GM19372 (cell line): ENCODE measurements at regions not wholly inside any gene's neighbourhood (a gene's known extent, or its start where the extent isn't known, plus 50 kb on each side); places are given as distances from the start of the nearest gene placed in this dataset.
A peak's percentile ranks its signal among the peaks of the same experiment; 100 is the strongest.
"Not testable (repeated sequence)": the region's sequence is repeated elsewhere in the genome, so short reads cannot be mapped to it uniquely, and the experiment has no call there.

ENCODE experiments used
- ATAC-seq: cut with Tn5 transposase; IDR thresholded peaks from one replicate; pipeline ENCODE4 v1.9.1; 2021; ENCODE audit warnings: mild to moderate bottlenecking, low read depth, moderate library complexity; ENCODE audit not compliant: unreplicated experiment

GRCh38 chr18:67813380-67814028 is 297.0 kb upstream of the DSEL start:
- ATAC-seq: no peak

GRCh38 chr18:67805261-67805660 is 288.7 kb upstream of the DSEL start:
- no peak for ATAC-seq

- no peak for ATAC-seq
Measured at GRCh38 chr18:67794521-67794920, 278.0 kb upstream of the DSEL start.

GRCh38 chr18:67790527-67790926 is 274.0 kb upstream of the DSEL start:
- no peak for ATAC-seq

- ATAC-seq: no peak
Measured at GRCh38 chr18:67789165-67789545, 272.6 kb upstream of the DSEL start.

- ATAC-seq: no peak
Measured at GRCh38 chr18:67788310-67789164, 272.0 kb upstream of the DSEL start.

GRCh38 chr18:67783196-67783946 is 266.9 kb upstream of the DSEL start:
- no peak for ATAC-seq

- no peak for ATAC-seq
Measured at GRCh38 chr18:67778016-67778415, 261.5 kb upstream of the DSEL start.

- no peak for ATAC-seq
Measured at GRCh38 chr18:67776929-67777328, 260.4 kb upstream of the DSEL start.

- ATAC-seq: no peak
Measured at GRCh38 chr18:67771271-67771670, 254.8 kb upstream of the DSEL start.

GRCh38 chr18:67770520-67770919 is 254.0 kb upstream of the DSEL start:
- no peak for ATAC-seq

GRCh38 chr18:67766930-67767329 is 250.4 kb upstream of the DSEL start:
- ATAC-seq: no peak

GRCh38 chr18:67752211-67752610 is 235.7 kb upstream of the DSEL start:
- not testable (repeated sequence) for ATAC-seq

- ATAC-seq: no peak
Measured at GRCh38 chr18:67742954-67743353, 226.4 kb upstream of the DSEL start.

GRCh38 chr18:67742525-67742924 is 226.0 kb upstream of the DSEL start:
- no peak for ATAC-seq

GRCh38 chr18:67735506-67735905 is 219.0 kb upstream of the DSEL start:
- ATAC-seq: no peak

GRCh38 chr18:67733088-67733487 is 216.6 kb upstream of the DSEL start:
- no peak for ATAC-seq

- ATAC-seq: no peak
Measured at GRCh38 chr18:67731851-67732250, 215.3 kb upstream of the DSEL start.

- no peak for ATAC-seq
Measured at GRCh38 chr18:67730886-67731285, 214.4 kb upstream of the DSEL start.

- no peak for ATAC-seq
Measured at GRCh38 chr18:67728364-67728763, 211.8 kb upstream of the DSEL start.

GRCh38 chr18:67726882-67727281 is 210.4 kb upstream of the DSEL start:
- peak; percentile 69 for ATAC-seq
